Ishikawa (cell line): ENCODE measurements at regions not wholly inside any gene's neighbourhood (a gene's known extent, or its start where the extent isn't known, plus 50 kb on each side); places are given as distances from the start of the nearest gene placed in this dataset.

ENCODE experiments used
- CEBPB ChIP-seq: IDR thresholded peaks from 2 replicates; pipeline ENCODE4 v1.6.1; 2012
- CREB1 ChIP-seq: IDR thresholded peaks from 2 replicates; pipeline ENCODE4 v1.6.1; 2012; ENCODE audit warnings: low read depth
- EGR1 ChIP-seq: IDR thresholded peaks from 2 replicates; pipeline ENCODE4 v1.6.1; 2012
- EP300 ChIP-seq: IDR thresholded peaks from 2 replicates; pipeline ENCODE4 v1.6.1; 2012; ENCODE audit warnings: borderline replicate concordance
- FOXM1 ChIP-seq: IDR thresholded peaks from 2 replicates; pipeline ENCODE4 v1.6.1; 2012; ENCODE audit warnings: low read depth, borderline replicate concordance
- MAX ChIP-seq: IDR thresholded peaks from 2 replicates; pipeline ENCODE4 v1.6.1; 2012
- NFIC ChIP-seq: IDR thresholded peaks from 2 replicates; pipeline ENCODE4 v1.6.1; 2012
- RAD21 ChIP-seq: IDR thresholded peaks from 2 replicates; pipeline ENCODE4 v1.6.1; 2012; ENCODE audit warnings: low read depth
- TAF1 ChIP-seq: IDR thresholded peaks from 2 replicates; pipeline ENCODE4 v1.6.1; 2012; ENCODE audit warnings: low read depth, mild to moderate bottlenecking
- TCF12 ChIP-seq: IDR thresholded peaks from 2 replicates; pipeline ENCODE4 v1.6.1; 2012; ENCODE audit warnings: low read depth
- TEAD4 ChIP-seq: IDR thresholded peaks from 2 replicates; pipeline ENCODE4 v1.6.1; 2012
- USF1 ChIP-seq: IDR thresholded peaks from 2 replicates; pipeline ENCODE4 v1.6.1; 2012
- YY1 ChIP-seq: IDR thresholded peaks from 2 replicates; pipeline ENCODE4 v1.6.1; 2012; ENCODE audit warnings: low read depth
- ZBTB7A ChIP-seq: IDR thresholded peaks from 2 replicates; pipeline ENCODE4 v1.6.1; 2012; ENCODE audit warnings: low read depth
- TF ChIP-seq, protein P1 (sequence below): IDR thresholded peaks from 2 replicates; pipeline ENCODE4 v1.6.1; 2012; ENCODE audit warnings: low read depth, mild to moderate bottlenecking

GRCh38 chr2:173598525-173598924, 243.9 kb downstream of the CDCA7 start:
- no peak for TF ChIP-seq CREB1

DNA sequence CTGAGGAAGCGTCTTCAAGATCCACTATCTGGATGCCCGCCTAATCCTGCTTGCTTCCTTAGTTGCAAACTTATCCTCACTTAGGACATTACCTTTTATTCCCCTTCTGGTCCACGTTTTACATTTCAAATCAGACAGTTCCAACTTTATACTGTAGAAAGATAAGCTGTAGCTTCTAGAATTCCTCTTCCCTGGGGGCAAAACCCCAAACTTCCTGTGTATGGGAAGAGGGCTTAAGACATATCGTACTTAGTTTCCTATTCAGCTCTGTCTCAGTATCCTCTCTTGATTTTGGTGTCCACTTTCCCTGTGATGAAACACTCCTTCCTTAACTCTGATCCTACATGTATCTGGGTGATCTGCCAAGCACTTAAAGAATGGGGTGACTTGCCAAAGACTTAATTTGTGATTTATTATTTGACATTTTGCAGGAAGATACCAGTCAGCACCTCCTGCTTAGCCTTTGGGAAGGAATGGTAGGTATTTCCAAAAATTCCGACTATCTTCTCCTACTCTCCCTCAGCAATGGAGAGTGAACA, 245.2 kb downstream of the CDCA7 start:
- no peak for TF ChIP-seq EGR1
- no peak for TF ChIP-seq ZBTB7A
- TF ChIP-seq NFIC, result no peak
- TF ChIP-seq, protein P1, sequence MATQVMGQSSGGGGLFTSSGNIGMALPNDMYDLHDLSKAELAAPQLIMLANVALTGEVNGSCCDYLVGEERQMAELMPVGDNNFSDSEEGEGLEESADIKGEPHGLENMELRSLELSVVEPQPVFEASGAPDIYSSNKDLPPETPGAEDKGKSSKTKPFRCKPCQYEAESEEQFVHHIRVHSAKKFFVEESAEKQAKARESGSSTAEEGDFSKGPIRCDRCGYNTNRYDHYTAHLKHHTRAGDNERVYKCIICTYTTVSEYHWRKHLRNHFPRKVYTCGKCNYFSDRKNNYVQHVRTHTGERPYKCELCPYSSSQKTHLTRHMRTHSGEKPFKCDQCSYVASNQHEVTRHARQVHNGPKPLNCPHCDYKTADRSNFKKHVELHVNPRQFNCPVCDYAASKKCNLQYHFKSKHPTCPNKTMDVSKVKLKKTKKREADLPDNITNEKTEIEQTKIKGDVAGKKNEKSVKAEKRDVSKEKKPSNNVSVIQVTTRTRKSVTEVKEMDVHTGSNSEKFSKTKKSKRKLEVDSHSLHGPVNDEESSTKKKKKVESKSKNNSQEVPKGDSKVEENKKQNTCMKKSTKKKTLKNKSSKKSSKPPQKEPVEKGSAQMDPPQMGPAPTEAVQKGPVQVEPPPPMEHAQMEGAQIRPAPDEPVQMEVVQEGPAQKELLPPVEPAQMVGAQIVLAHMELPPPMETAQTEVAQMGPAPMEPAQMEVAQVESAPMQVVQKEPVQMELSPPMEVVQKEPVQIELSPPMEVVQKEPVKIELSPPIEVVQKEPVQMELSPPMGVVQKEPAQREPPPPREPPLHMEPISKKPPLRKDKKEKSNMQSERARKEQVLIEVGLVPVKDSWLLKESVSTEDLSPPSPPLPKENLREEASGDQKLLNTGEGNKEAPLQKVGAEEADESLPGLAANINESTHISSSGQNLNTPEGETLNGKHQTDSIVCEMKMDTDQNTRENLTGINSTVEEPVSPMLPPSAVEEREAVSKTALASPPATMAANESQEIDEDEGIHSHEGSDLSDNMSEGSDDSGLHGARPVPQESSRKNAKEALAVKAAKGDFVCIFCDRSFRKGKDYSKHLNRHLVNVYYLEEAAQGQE, result no peak
- TF ChIP-seq YY1, result no peak
- no peak for TF ChIP-seq RAD21
- TF ChIP-seq FOXM1, result no peak
- no peak for TF ChIP-seq TAF1
- TF ChIP-seq TCF12, result no peak
- TF ChIP-seq CREB1, result no peak
- no peak for TF ChIP-seq CEBPB
- no peak for TF ChIP-seq EP300
- TF ChIP-seq TEAD4, result no peak

DNA sequence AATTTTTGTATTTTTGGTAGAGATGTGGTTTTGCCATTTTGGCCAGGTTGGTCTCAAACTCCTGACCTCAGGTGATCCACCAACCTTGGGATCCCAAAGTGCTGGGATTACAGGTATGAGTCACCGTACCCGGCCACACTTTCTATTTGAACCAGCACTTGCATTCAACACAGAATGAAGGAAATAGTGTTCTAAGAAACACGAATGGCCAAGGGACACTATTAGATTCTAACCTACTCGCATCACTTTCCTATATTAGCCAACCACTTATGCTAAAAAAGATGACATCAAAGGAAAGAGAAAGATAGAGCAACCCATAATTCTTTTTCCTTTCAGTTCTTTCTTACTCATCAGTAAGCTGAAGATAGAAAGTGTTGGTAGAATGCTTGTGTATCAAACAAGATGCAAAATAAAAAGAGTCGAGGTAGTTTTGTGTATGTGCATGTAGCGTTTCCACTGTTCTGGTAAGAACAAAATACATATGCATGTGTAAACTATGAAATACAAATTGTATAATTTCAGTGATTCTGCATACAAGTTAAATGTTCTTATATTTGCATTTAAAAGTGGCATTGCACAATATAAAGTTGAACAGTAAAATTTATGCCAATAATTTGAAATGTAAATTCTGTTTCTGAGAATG, 247.6 kb downstream of the CDCA7 start:
- TF ChIP-seq FOXM1, result no peak
- no peak for TF ChIP-seq YY1
- no peak for TF ChIP-seq RAD21
- no peak for TF ChIP-seq CEBPB
- TF ChIP-seq, protein P1, result no peak
- no peak for TF ChIP-seq CREB1
- TF ChIP-seq TAF1, result no peak
- no peak for TF ChIP-seq TEAD4
- no peak for TF ChIP-seq NFIC

DNA sequence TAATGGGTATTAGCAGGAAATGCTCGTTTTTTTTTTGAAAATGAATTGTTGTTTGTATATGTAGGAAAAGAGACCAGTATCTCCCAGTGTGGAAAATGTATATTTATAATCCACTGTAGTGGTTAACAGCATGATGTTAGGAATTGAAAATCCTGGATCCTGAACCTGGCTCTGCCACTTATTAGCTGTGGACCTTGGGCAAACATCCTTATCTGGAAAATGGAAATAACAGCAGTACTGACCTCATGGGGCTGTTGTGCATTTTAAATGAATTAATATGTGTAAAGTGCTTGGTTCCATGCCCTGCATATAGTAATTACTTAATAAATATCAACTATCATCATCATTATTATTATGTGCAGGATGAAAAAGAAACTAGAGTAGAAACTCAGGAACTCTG, 251.3 kb downstream of the CDCA7 start:
- no peak for TF ChIP-seq YY1
- no peak for TF ChIP-seq RAD21
- no peak for TF ChIP-seq TAF1
- no peak for TF ChIP-seq EP300
- TF ChIP-seq NFIC, result no peak

DNA sequence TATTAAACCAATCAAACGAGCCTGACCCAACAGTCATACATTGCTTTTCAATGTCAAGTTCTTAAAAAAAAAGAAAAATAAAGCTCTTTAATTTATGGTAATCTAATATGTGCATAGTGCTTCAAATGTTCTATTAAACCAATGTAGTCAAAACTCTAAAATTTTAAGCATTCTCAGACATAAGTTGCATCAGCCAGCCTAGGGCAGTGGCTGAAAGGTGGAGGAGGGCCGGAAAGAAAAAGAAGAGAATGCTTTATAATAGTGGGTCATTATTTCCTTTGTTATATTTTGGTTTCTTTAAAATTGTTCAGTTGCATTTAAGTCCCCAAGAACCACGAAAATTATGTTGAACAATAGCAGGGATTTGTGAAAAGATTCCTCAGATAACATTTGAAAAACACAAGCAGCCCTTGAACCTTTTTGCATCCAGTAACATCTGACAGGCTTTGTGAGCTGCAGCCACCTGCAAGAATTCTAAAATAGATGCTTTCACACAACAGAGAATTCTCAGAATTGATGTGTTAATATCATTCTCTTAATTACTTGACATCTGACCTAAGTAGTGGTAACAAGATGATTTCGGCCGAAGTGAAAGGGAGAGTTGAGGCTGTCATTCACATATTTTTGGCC, 252.1 kb downstream of the CDCA7 start:
- no peak for TF ChIP-seq YY1
- TF ChIP-seq TAF1, result no peak
- no peak for TF ChIP-seq TEAD4
- no peak for TF ChIP-seq MAX
- TF ChIP-seq USF1, result no peak
- TF ChIP-seq EGR1, result no peak
- TF ChIP-seq, protein P1, result no peak
- TF ChIP-seq TCF12, result no peak
- no peak for TF ChIP-seq RAD21
- TF ChIP-seq EP300, result no peak
- no peak for TF ChIP-seq CREB1
- TF ChIP-seq ZBTB7A, result no peak
- no peak for TF ChIP-seq NFIC
- TF ChIP-seq CEBPB, result no peak
- TF ChIP-seq FOXM1, result no peak
